H1 (cell line): ENCODE measurements at regions not wholly inside any gene's neighbourhood (a gene's known extent, or its start where the extent isn't known, plus 50 kb on each side); places are given as distances from the start of the nearest gene placed in this dataset.

Source experiments
- CTCF ChIA-PET: fragments of 300-600 bp; sonication (Branson Sonifier 250); formaldehyde crosslinking; loops from one replicate; lab custom pipeline; 2021; ENCODE audit not compliant: partially characterized antibody; lab: Charles Lee
- POLR2A ChIA-PET: fragments of 300-600 bp; sonication (Branson Sonifier 250); formaldehyde crosslinking; loops from one replicate; lab custom pipeline; 2021; ENCODE audit warnings: inconsistent platforms; ENCODE audit not compliant: partially characterized antibody; lab: Charles Lee
- DNase-seq, 2 experiments: peaks; one replicate each; pipeline versions ENCODE4 v3.0.0 to v3.0.0-alpha.2; 2010 to 2022; ENCODE audit warnings: low spot score in 2 of 2, low read depth in 1 of 2, mixed read lengths in 1 of 2
- FAIRE-seq: peaks from 2 replicates; lab custom pipeline; 2011; peaks lifted over from hg19 to GRCh38; lab: Jason Lieb, UNC
- H2AFZ ChIP-seq: 2 replicates; pipeline ENCODE4 v1.8.1; 2012; ENCODE audit warnings: low read length, inconsistent platforms
- H2AK5ac ChIP-seq: 2 replicates; pipeline ENCODE4 v1.6.1; 2013; ENCODE audit warnings: low read depth, low read length
- H2BK120ac ChIP-seq: replicated peaks from 2 replicates; pipeline ENCODE3; 2013; ENCODE audit warnings: low read depth, low read length, inconsistent platforms
- H2BK12ac ChIP-seq: 2 replicates; pipeline ENCODE4 v1.6.1; 2013; ENCODE audit warnings: low read depth, low read length
- H2BK15ac ChIP-seq: 2 replicates; pipeline ENCODE4 v1.6.1; 2013; ENCODE audit warnings: low read length
- H2BK20ac ChIP-seq: 2 replicates; pipeline ENCODE4 v1.6.1; 2013; ENCODE audit warnings: low read length
- H2BK5ac ChIP-seq: 2 replicates; pipeline ENCODE4 v1.6.1; 2013; ENCODE audit warnings: low read depth, low read length
- H3K14ac ChIP-seq: 2 replicates; pipeline ENCODE4 v1.6.1; 2013; ENCODE audit warnings: inconsistent platforms; ENCODE audit not compliant: insufficient read length
- H3K18ac ChIP-seq: 2 replicates; pipeline ENCODE4 v1.6.1; 2013; ENCODE audit warnings: low read length; ENCODE audit errors: extremely low read depth
- H3K23ac ChIP-seq: 2 replicates; pipeline ENCODE4 v1.6.1; 2013; ENCODE audit warnings: inconsistent platforms; ENCODE audit not compliant: insufficient read length
- H3K23me2 ChIP-seq: 2 replicates; pipeline ENCODE4 v1.6.1; 2013; ENCODE audit warnings: low read depth, low read length
- H3K27ac ChIP-seq: 2 replicates; pipeline ENCODE4 v1.6.1; 2011; ENCODE audit warnings: low read depth, low read length, inconsistent platforms
- H3K27me3 ChIP-seq, 4 experiments: replicated peaks in 1 of 4; 1 replicate in 1 of 4; 2 replicates in 3 of 4; pipeline versions ENCODE4 v1.6.1 to v1.8.1; 2011 to 2013; ENCODE audit warnings: low read length in 3 of 4, mild to moderate bottlenecking in 3 of 4, inconsistent platforms in 2 of 4, mixed read lengths in 2 of 4, moderate library complexity in 1 of 4; ENCODE audit not compliant: control insufficient read depth in 3 of 4, insufficient read depth in 3 of 4; ENCODE audit errors: extremely low read depth in 1 of 4
- H3K36me3 ChIP-seq, 4 experiments: 2 replicates each; pipeline versions ENCODE4 v1.6.1 to v1.8.1; 2011 to 2013; ENCODE audit warnings: mild to moderate bottlenecking in 4 of 4, low read length in 3 of 4, moderate library complexity in 2 of 4, control low read depth in 1 of 4, inconsistent platforms in 1 of 4; ENCODE audit not compliant: insufficient read depth in 4 of 4, control insufficient read depth in 2 of 4
- H3K4ac ChIP-seq: replicated peaks from 2 replicates; pipeline ENCODE3; 2013; ENCODE audit warnings: low read length, low read depth, mixed read lengths, inconsistent platforms; ENCODE audit not compliant: insufficient read length
- H3K4me1 ChIP-seq, 4 experiments: replicated peaks in 1 of 4; 1 replicate in 1 of 4; 2 replicates in 3 of 4; pipeline versions ENCODE4 v1.6.1 to v1.8.1; 2011 to 2013; ENCODE audit warnings: low read length in 3 of 4, inconsistent platforms in 2 of 4, mixed read lengths in 1 of 4; ENCODE audit not compliant: insufficient read depth in 4 of 4, control insufficient read depth in 3 of 4
- H3K4me2 ChIP-seq, 2 experiments: 2 replicates each; pipeline versions ENCODE4 v1.6.1 to v1.8.1; 2011 to 2013; ENCODE audit warnings: low read depth in 2 of 2, low read length in 2 of 2, control low read depth in 1 of 2, inconsistent platforms in 1 of 2, mild to moderate bottlenecking in 1 of 2; ENCODE audit not compliant: insufficient read depth in 1 of 2
- H3K4me3 ChIP-seq, 4 experiments: fragments of 200-600, 300-600 bp in 1 of 4; sonication (generic), shearing (Covaris generic), sonication (Bioruptor Twin) in 1 of 4; 2 replicates each; pipeline versions ENCODE4 v1.5.1 to v1.8.1; 2011 to 2016; ENCODE audit warnings: low read length in 4 of 4, low read depth in 3 of 4, control low read depth in 2 of 4, inconsistent platforms in 2 of 4, mild to moderate bottlenecking in 2 of 4, mixed read lengths in 1 of 4, moderate library complexity in 1 of 4; ENCODE audit not compliant: insufficient read depth in 2 of 4; ENCODE audit errors: extremely low read depth in 1 of 4
- H3K56ac ChIP-seq: replicated peaks from 2 replicates; pipeline ENCODE3; 2013; ENCODE audit warnings: low read depth, mild to moderate bottlenecking, mixed read lengths, low read length, inconsistent platforms; ENCODE audit not compliant: insufficient read length
- H3K79me1 ChIP-seq: 2 replicates; pipeline ENCODE4 v1.6.1; 2013; ENCODE audit warnings: low read depth, low read length, control low read depth
- H3K79me2 ChIP-seq, 2 experiments: 2 replicates each; pipeline versions ENCODE4 v1.6.1 to v1.8.1; 2012 to 2013; ENCODE audit warnings: low read length in 2 of 2, mild to moderate bottlenecking in 2 of 2, inconsistent platforms in 1 of 2; ENCODE audit not compliant: insufficient read depth in 2 of 2, control insufficient read depth in 1 of 2
- H3K9ac ChIP-seq, 4 experiments: replicated peaks in 1 of 4; 1 replicate in 1 of 4; 2 replicates in 3 of 4; pipeline versions ENCODE4 v1.6.1 to v1.8.1; 2011 to 2013; ENCODE audit warnings: low read depth in 3 of 4, low read length in 3 of 4, control low read depth in 2 of 4, mild to moderate bottlenecking in 2 of 4, moderate library complexity in 2 of 4, inconsistent platforms in 1 of 4; ENCODE audit errors: extremely low read depth in 1 of 4
- H3K9me3 ChIP-seq, 2 experiments: 2 replicates each; pipeline versions ENCODE4 v1.6.1 to v1.8.1; 2012 to 2013; ENCODE audit warnings: mild to moderate bottlenecking in 2 of 2, moderate library complexity in 2 of 2, control low read depth in 1 of 2, inconsistent platforms in 1 of 2, low read depth in 1 of 2, low read length in 1 of 2, mixed read lengths in 1 of 2; ENCODE audit not compliant: insufficient read depth in 2 of 2
- H4K20me1 ChIP-seq, 2 experiments: replicated peaks in 1 of 2; 2 replicates each; pipeline versions ENCODE3 to v1.8.1; 2011 to 2013; ENCODE audit warnings: inconsistent platforms in 2 of 2, low read length in 2 of 2, mild to moderate bottlenecking in 1 of 2; ENCODE audit not compliant: insufficient read depth in 2 of 2, control insufficient read depth in 1 of 2
- H4K5ac ChIP-seq: 2 replicates; pipeline ENCODE4 v1.6.1; 2013; ENCODE audit warnings: low read length, low read depth, mixed read lengths, inconsistent platforms; ENCODE audit not compliant: insufficient read length
- H4K8ac ChIP-seq: 2 replicates; pipeline ENCODE4 v1.8.0; 2013; ENCODE audit warnings: mild to moderate bottlenecking, moderate library complexity, low read length, inconsistent platforms; ENCODE audit not compliant: insufficient read depth; ENCODE audit errors: extremely low read depth
- H4K91ac ChIP-seq: replicated peaks from 2 replicates; pipeline ENCODE3; 2013; ENCODE audit warnings: low read length, mixed read lengths, inconsistent platforms; ENCODE audit not compliant: insufficient read length
- ATF2 ChIP-seq: IDR thresholded peaks from 2 replicates; pipeline ENCODE4 v1.6.1; 2012; ENCODE audit warnings: low read length, inconsistent platforms
- CREB1 ChIP-seq: IDR thresholded peaks from 2 replicates; pipeline ENCODE4 v1.6.1; 2012; ENCODE audit warnings: inconsistent platforms
- CTBP2 ChIP-seq: IDR thresholded peaks from 2 replicates; pipeline ENCODE4 v1.7.0; 2011; ENCODE audit warnings: borderline replicate concordance, mild to moderate bottlenecking, moderate library complexity, mixed read lengths, low read length; ENCODE audit not compliant: insufficient read depth, insufficient read length
- EP300 ChIP-seq, 2 experiments: IDR thresholded peaks; 1 replicate in 1 of 2; 2 replicates in 1 of 2; pipeline ENCODE4 v1.6.1; 2011 to 2012; ENCODE audit warnings: low read depth in 2 of 2, low read length in 2 of 2, mild to moderate bottlenecking in 2 of 2, borderline replicate concordance in 1 of 2, inconsistent platforms in 1 of 2, moderate library complexity in 1 of 2
- KDM5A ChIP-seq: fragments of 200-600 bp; IDR thresholded peaks from 2 replicates; pipeline ENCODE4 v1.7.1; 2012; ENCODE audit warnings: mild to moderate bottlenecking, low read length, inconsistent platforms, mixed read lengths
- MAFK ChIP-seq: IDR thresholded peaks from 2 replicates; pipeline ENCODE4 v1.6.1; 2012; ENCODE audit warnings: low read depth, mild to moderate bottlenecking, improper control_type of control experiment, low read length
- MAX ChIP-seq: IDR thresholded peaks from 2 replicates; pipeline ENCODE4 v1.6.1; 2012; ENCODE audit warnings: inconsistent platforms
- NANOG ChIP-seq: IDR thresholded peaks from 2 replicates; pipeline ENCODE4 v1.6.1; 2011; ENCODE audit warnings: low read length, low read depth, mild to moderate bottlenecking, inconsistent platforms; ENCODE audit not compliant: insufficient read depth, poor library complexity, severe bottlenecking
- RBBP5 ChIP-seq: IDR thresholded peaks from 2 replicates; pipeline ENCODE4 v1.7.1; 2012; ENCODE audit warnings: low read depth, mild to moderate bottlenecking, inconsistent platforms, low read length, moderate library complexity, borderline replicate concordance
- RFX5 ChIP-seq: IDR thresholded peaks from 2 replicates; pipeline ENCODE4 v1.6.1; 2011; ENCODE audit warnings: low read depth, low read length, improper control_type of control experiment, borderline replicate concordance
- RXRA ChIP-seq: IDR thresholded peaks from 2 replicates; pipeline ENCODE4 v1.6.1; 2011; ENCODE audit warnings: low read depth, mild to moderate bottlenecking, low read length, moderate library complexity; ENCODE audit not compliant: insufficient read depth
- SP2 ChIP-seq: IDR thresholded peaks from 2 replicates; pipeline ENCODE4 v1.6.1; 2012; ENCODE audit warnings: mild to moderate bottlenecking, low read length, inconsistent platforms
- TBP ChIP-seq: IDR thresholded peaks from 2 replicates; pipeline ENCODE4 v1.6.1; 2011; ENCODE audit warnings: low read depth, low read length, improper control_type of control experiment
- WGBS, 2 experiments: shearing (Covaris generic) in 1 of 2; methylation state at CpG; one replicate each; pipeline versions ENCODE4 v1.1.6 to v1.1.7; 2013 to 2015; ENCODE audit warnings: low lambda C conversion rate in 2 of 2, mixed read lengths in 2 of 2, inconsistent platforms in 1 of 2, low coverage in 1 of 2, missing lambda C conversion rate in 1 of 2; ENCODE audit not compliant: insufficient replicate concordance in 2 of 2, insufficient coverage in 1 of 2, insufficient read length in 1 of 2; ENCODE audit errors: extremely low coverage in 1 of 2, missing lambda C conversion rate in 1 of 2; 5-methylcytosine and 5-hydroxymethylcytosine counted together

- Histone ChIP-seq H3K9me3 (no peaks in the 10 kb centered on the region), H3K27me3 (no peaks in the 10 kb centered on the region), H3K4me1 (peaks cover 0 to 4% (median 0%) of the 10 kb centered on the region in 4 experiments; a peak in 1 of 7 replicates), H4K5ac (no peak overlapping the region), H4K8ac (no peak overlapping the region), H3K23me2 (no peaks in the 10 kb centered on the region), H3K4ac (no peak overlapping the region), H3K9ac (no peak overlapping the region), H3K27ac (no peak overlapping the region), H3K4me3 (no peak overlapping the region), H2BK120ac (no peak overlapping the region), H2AFZ (no peak overlapping the region), H3K4me2 (no peak overlapping the region), H2BK20ac (no peak overlapping the region), H3K79me1 (no peaks in the 10 kb centered on the region), H2BK15ac (no peak overlapping the region), H2AK5ac (no peak overlapping the region), H4K91ac (no peak overlapping the region), H3K14ac (no peak overlapping the region), H3K36me3 (no peaks in the 10 kb centered on the region), H3K23ac (no peak overlapping the region), H3K18ac (no peak overlapping the region), H3K79me2 (no peaks in the 10 kb centered on the region), H3K56ac (no peak overlapping the region), H2BK12ac (no peak overlapping the region), H2BK5ac (no peak overlapping the region), H4K20me1 (no peaks in the 10 kb centered on the region)
- ChIA-PET CTCF (interaction anchor here (0.6 to 2.7 kb wide), 5 partner anchors 14 to 355 kb away, joined by 3 to 11 read pairs (median 5); no protein-coding TSS in a partner anchor), POLR2A (no interaction called here)
- FAIRE-seq: no peak
- DNase-seq: no peak
- 94% methylated on average over 1 of the region's 1 CpG; no CpG with 5 or more reads in 1 of the 2 experiments for WGBS, 2 experiments
- TF ChIP-seq MAFK (no peak), TBP (no peak), KDM5A (no peak), ATF2 (no peak), RXRA (no peak), SP2 (no peak), MAX (no peak), EP300 (IDR thresholded peaks at IDR 0.05; ENCODE audit: borderline replicate concordance in 1 of 2, low read depth in 2 of 2, low read length in 2 of 2) (no peak), RFX5 (no peak), CTBP2 (no peak), CREB1 (no peak), NANOG (no peak), RBBP5 (no peak)
Observed at GRCh38 chr2:204337638-204338037, 207.6 kb upstream of the PARD3B start.
